Breast epithelium (tissue), 3 donors: ENCODE measurements at regions not wholly inside any gene's neighbourhood (a gene's known extent, or its start where the extent isn't known, plus 50 kb on each side); places are given as distances from the start of the nearest gene placed in this dataset.

Source experiments
- POLR2A ChIP-seq: fragments of 450-650 bp; IDR thresholded peaks from one replicate; pipeline ENCODE4 v1.6.1; 2016; ENCODE audit warnings: antibody characterized with exemption, mild to moderate bottlenecking, moderate library complexity
- TF ChIP-seq, protein P1 (sequence below), 3 donors: fragments of 450-650 bp; IDR thresholded peaks; one replicate each; pipeline ENCODE4 v1.5.1; 2016 to 2017; ENCODE audit warnings: antibody characterized with exemption in 3 of 3, mild to moderate bottlenecking in 3 of 3, moderate library complexity in 3 of 3

DNA sequence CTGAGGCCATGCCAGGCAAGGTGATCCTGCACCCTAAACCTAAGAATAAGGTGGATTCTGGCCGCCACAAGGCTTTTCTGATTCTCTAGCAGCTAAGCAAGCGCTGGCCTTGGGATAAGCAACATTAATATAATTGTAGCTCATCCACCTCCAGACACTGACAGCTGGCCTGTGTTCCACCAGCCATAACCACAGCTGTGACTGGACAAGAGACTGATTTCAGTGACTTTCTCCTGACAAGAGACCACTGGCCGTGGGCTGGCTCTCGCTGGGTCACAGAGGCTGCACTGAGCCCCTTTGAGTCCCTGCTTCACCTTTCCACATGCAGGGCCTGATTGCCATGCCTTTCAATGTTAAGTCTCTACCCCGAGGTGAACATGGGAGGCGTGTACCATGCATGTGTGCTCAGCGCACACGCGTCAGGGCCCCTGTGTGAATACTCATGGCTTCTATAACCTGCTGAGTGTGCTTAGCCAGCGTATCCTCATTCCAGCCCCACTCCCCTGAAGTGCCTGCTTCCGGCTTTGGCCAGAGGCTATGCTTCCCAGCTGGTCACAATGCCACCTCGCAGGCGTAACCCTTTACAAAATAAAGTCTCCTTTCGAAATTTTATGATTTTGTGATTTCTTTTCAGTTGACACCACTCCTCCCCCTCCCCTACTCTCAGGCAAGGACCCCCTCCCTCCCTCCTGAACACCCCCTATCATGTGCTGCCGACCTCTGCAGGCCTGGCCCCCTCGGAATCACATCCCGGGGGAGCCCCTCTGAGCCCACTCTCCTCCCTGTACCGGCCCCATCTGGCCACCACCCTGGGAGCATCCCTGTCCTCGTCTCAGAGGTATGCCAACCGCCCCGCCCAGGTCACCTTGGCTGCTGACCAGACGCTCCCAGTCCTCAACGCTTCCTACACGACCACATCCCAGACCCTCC is 128.1 kb downstream of the CTTN start:
- no peak for TF ChIP-seq POLR2A
- TF ChIP-seq, protein P1, sequence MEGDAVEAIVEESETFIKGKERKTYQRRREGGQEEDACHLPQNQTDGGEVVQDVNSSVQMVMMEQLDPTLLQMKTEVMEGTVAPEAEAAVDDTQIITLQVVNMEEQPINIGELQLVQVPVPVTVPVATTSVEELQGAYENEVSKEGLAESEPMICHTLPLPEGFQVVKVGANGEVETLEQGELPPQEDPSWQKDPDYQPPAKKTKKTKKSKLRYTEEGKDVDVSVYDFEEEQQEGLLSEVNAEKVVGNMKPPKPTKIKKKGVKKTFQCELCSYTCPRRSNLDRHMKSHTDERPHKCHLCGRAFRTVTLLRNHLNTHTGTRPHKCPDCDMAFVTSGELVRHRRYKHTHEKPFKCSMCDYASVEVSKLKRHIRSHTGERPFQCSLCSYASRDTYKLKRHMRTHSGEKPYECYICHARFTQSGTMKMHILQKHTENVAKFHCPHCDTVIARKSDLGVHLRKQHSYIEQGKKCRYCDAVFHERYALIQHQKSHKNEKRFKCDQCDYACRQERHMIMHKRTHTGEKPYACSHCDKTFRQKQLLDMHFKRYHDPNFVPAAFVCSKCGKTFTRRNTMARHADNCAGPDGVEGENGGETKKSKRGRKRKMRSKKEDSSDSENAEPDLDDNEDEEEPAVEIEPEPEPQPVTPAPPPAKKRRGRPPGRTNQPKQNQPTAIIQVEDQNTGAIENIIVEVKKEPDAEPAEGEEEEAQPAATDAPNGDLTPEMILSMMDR (IDR thresholded peaks at IDR 0.05): no peak
